Trophoblast cell (in vitro differentiated cells and primary cell): ENCODE measurements at regions not wholly inside any gene's neighbourhood (a gene's known extent, or its start where the extent isn't known, plus 50 kb on each side); places are given as distances from the start of the nearest gene placed in this dataset.
A peak's percentile ranks its signal among the peaks of the same experiment; 100 is the strongest.

ENCODE experiments used
- DNase-seq, 2 donors: peaks; one replicate each; pipeline ENCODE4 v3.0.0-alpha.2; 2016
- H2AFZ ChIP-seq: 2 replicates; pipeline ENCODE4 v1.6.1; 2013; ENCODE audit warnings: low read length, moderate library complexity, mild to moderate bottlenecking; ENCODE audit not compliant: insufficient read depth, poor library complexity
- H2AK5ac ChIP-seq: 2 replicates; pipeline ENCODE4 v1.6.1; 2013; ENCODE audit warnings: mild to moderate bottlenecking, low read length
- H2BK120ac ChIP-seq: 2 replicates; pipeline ENCODE4 v1.6.1; 2013; ENCODE audit warnings: low read length, mild to moderate bottlenecking, moderate library complexity; ENCODE audit not compliant: insufficient read depth, poor library complexity
- H2BK12ac ChIP-seq: 2 replicates; pipeline ENCODE4 v1.6.1; 2013; ENCODE audit warnings: mild to moderate bottlenecking, low read length, moderate library complexity
- H2BK5ac ChIP-seq: 2 replicates; pipeline ENCODE4 v1.6.1; 2013; ENCODE audit warnings: low read length, low read depth, moderate library complexity, mild to moderate bottlenecking; ENCODE audit not compliant: poor library complexity
- H3K14ac ChIP-seq: 2 replicates; pipeline ENCODE4 v1.6.1; 2013; ENCODE audit warnings: mild to moderate bottlenecking, low read length
- H3K18ac ChIP-seq: 2 replicates; pipeline ENCODE4 v1.6.1; 2013; ENCODE audit warnings: mild to moderate bottlenecking, low read length
- H3K23ac ChIP-seq: 2 replicates; pipeline ENCODE4 v1.6.1; 2013; ENCODE audit warnings: low read length
- H3K27ac ChIP-seq: 2 replicates; pipeline ENCODE4 v1.5.1; 2013; ENCODE audit warnings: low read depth, mild to moderate bottlenecking, inconsistent platforms, low read length, moderate library complexity
- H3K27me3 ChIP-seq: 2 replicates; pipeline ENCODE4 v1.6.1; 2013; ENCODE audit warnings: inconsistent platforms, mild to moderate bottlenecking, low read length, moderate library complexity; ENCODE audit not compliant: insufficient read depth
- H3K36me3 ChIP-seq, 2 experiments: 1 replicate in 1 of 2; 2 replicates in 1 of 2; pipeline ENCODE4 v1.6.1; 2013; ENCODE audit warnings: low read length in 2 of 2, mild to moderate bottlenecking in 2 of 2, moderate library complexity in 1 of 2; ENCODE audit not compliant: insufficient read depth in 2 of 2, control insufficient read depth in 1 of 2
- H3K4ac ChIP-seq: 2 replicates; pipeline ENCODE4 v1.6.1; 2013; ENCODE audit warnings: low read depth, mild to moderate bottlenecking, low read length, moderate library complexity
- H3K4me1 ChIP-seq, 2 experiments: 1 replicate in 1 of 2; 2 replicates in 1 of 2; pipeline ENCODE4 v1.6.1; 2013; ENCODE audit warnings: low read length in 2 of 2, mild to moderate bottlenecking in 2 of 2, moderate library complexity in 1 of 2; ENCODE audit not compliant: insufficient read depth in 2 of 2, control insufficient read depth in 1 of 2
- H3K4me2 ChIP-seq: 2 replicates; pipeline ENCODE4 v1.6.1; 2013; ENCODE audit warnings: inconsistent platforms, mild to moderate bottlenecking, low read length, moderate library complexity
- H3K4me3 ChIP-seq: 2 replicates; pipeline ENCODE4 v1.5.1; 2013; ENCODE audit warnings: mild to moderate bottlenecking, low read depth, low read length, inconsistent platforms
- H3K79me1 ChIP-seq: one replicate; pipeline ENCODE4 v1.6.1; 2013; ENCODE audit warnings: low read length
- H3K79me2 ChIP-seq: 2 replicates; pipeline ENCODE4 v1.6.1; 2013; ENCODE audit warnings: low read length, mild to moderate bottlenecking; ENCODE audit not compliant: control insufficient read depth, insufficient read depth, poor library complexity
- H3K9ac ChIP-seq: 2 replicates; pipeline ENCODE4 v1.6.1; 2013; ENCODE audit warnings: mild to moderate bottlenecking, low read length
- H3K9me3 ChIP-seq: 2 replicates; pipeline ENCODE4 v1.6.1; 2013; ENCODE audit warnings: low read depth, mild to moderate bottlenecking, control low read depth, inconsistent platforms, low read length; ENCODE audit not compliant: insufficient read depth
- H4K12ac ChIP-seq: 2 replicates; pipeline ENCODE4 v1.6.1; 2013; ENCODE audit warnings: low read depth, mild to moderate bottlenecking, low read length, moderate library complexity
- H4K8ac ChIP-seq: 2 replicates; pipeline ENCODE4 v1.6.1; 2013; ENCODE audit warnings: low read depth, mild to moderate bottlenecking, low read length, moderate library complexity
- H4K91ac ChIP-seq: one replicate; pipeline ENCODE4 v1.6.1; 2013; ENCODE audit warnings: low read depth, mild to moderate bottlenecking, low read length, moderate library complexity
- WGBS: extraction: QIAGEN DNeasy Blood & Tissue Kit; methylation state at CpG from one replicate; pipeline ENCODE4 v1.1.7; 2013; ENCODE audit warnings: missing lambda C conversion rate; ENCODE audit not compliant: insufficient read length, insufficient coverage; ENCODE audit errors: extremely low coverage; 5-methylcytosine and 5-hydroxymethylcytosine counted together

DNA sequence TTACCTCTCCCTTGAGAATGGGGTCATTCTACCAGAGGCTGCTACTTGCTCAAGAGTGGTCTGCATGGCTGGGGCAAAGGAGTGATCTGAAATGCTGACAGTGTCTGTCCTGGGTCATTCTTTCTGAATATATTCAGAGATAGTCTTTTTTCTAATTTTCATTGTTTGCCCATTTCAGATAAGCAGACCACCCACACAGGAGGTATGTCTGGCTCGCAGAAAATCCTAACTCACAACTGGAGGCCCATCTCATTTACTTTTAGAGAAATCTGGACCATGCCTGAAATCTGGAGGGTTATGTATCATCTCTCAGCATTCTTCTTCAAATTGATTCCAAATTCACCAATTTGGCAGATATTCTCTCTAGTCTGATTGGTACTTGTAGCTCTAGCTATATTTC is 227.6 kb downstream of the SEC61B start:
- Histone ChIP-seq H4K12ac (no peak overlapping the region), H2AK5ac (no peak overlapping the region), H3K4ac (no peak overlapping the region), H3K9ac (no peak overlapping the region), H3K36me3 (no peaks in the 10 kb centered on the region), H4K91ac (no peak overlapping the region), H3K79me2 (no peaks in the 10 kb centered on the region), H4K8ac (no peak overlapping the region), H3K14ac (no peak overlapping the region), H3K18ac (no peak overlapping the region), H3K27me3 (no peaks in the 10 kb centered on the region), H2BK12ac (no peak overlapping the region), H3K23ac (no peak overlapping the region), H3K27ac (no peak overlapping the region), H3K4me3 (no peak overlapping the region), H3K9me3 (no peaks in the 10 kb centered on the region), H3K4me1 (peaks cover 9 to 10% of the 10 kb centered on the region in 2 experiments), H2BK5ac (no peak overlapping the region), H2AFZ (no peak overlapping the region), H3K79me1 (peaks cover 3% of the 10 kb centered on the region), H2BK120ac (no peak overlapping the region), H3K4me2 (no peak overlapping the region)
- WGBS = no CpG with 5 or more reads among the region's 1 CpG
- DNase-seq = peak; percentile 7 to 64

GRCh38 chr9:99451112-99451606 is 229.1 kb downstream of the SEC61B start:
- Histone ChIP-seq H3K79me1 (peaks cover 3% of the 10 kb centered on the region), H2AK5ac (no peak overlapping the region), H3K4ac (no peak overlapping the region), H3K18ac (no peak overlapping the region), H3K14ac (peak overlapping the region; percentile 53), H4K91ac (no peak overlapping the region), H3K27me3 (no peaks in the 10 kb centered on the region), H4K12ac (no peak overlapping the region), H3K27ac (no peak overlapping the region), H2BK12ac (peak overlapping the region; percentile 30), H2BK120ac (peak overlapping the region; percentile 66), H3K9ac (no peak overlapping the region), H3K4me2 (no peak overlapping the region), H2AFZ (peak overlapping the region; percentile 60), H3K23ac (no peak overlapping the region), H3K4me1 (peaks cover 4 to 6% of the 10 kb centered on the region in 2 experiments), H3K9me3 (no peaks in the 10 kb centered on the region), H3K36me3 (no peaks in the 10 kb centered on the region), H3K4me3 (peak overlapping the region; percentile 11), H4K8ac (no peak overlapping the region), H2BK5ac (no peak overlapping the region), H3K79me2 (no peaks in the 10 kb centered on the region)
- DNase-seq = peak; percentile 85 to 94
- no CpG with 5 or more reads among the region's 4 CpGs for WGBS

DNA sequence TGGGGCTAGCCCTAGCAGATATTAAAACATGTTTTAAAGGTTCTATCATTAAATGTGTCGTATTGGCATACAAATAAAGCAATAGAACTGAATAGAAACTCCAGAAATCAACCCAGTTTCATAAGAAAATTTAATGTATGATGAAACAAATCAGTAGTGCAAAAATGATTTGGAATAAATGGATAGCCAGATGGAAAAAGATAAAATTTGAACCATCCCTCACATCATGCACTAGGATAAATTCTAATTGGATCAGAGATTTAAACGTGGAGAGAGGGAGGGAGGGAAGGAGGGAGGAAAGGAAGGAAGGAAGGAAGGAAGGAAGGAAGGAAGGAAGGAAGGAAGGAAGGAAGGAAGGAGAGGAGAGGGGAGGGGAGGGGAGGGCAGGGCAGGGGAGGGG is 235.3 kb downstream of the SEC61B start:
- no peak overlapping the region for H2AFZ ChIP-seq
- H3K9me3 ChIP-seq = peaks cover 3% of the 10 kb centered on the region
- no peak overlapping the region for H3K4me2 ChIP-seq
- H3K79me2 ChIP-seq = no peaks in the 10 kb centered on the region
- no peak overlapping the region for H4K8ac ChIP-seq
- H3K14ac ChIP-seq = no peak overlapping the region
- H3K4ac ChIP-seq = no peak overlapping the region
- no peak overlapping the region for H4K12ac ChIP-seq
- no peaks in the 10 kb centered on the region for H3K79me1 ChIP-seq
- no peak overlapping the region for H3K23ac ChIP-seq
- H3K36me3 ChIP-seq = no peaks in the 10 kb centered on the region
- WGBS = no CpG with 5 or more reads among the region's 2 CpGs
- H3K4me3 ChIP-seq = no peak overlapping the region
- no peak overlapping the region for H3K18ac ChIP-seq
- H3K9ac ChIP-seq = no peak overlapping the region
- H4K91ac ChIP-seq = no peak overlapping the region
- H2BK120ac ChIP-seq = no peak overlapping the region
- no peak overlapping the region for H2BK12ac ChIP-seq
- no peaks in the 10 kb centered on the region for H3K4me1 ChIP-seq
- no peak overlapping the region for H3K27ac ChIP-seq
- no peak overlapping the region for H2BK5ac ChIP-seq
- H3K27me3 ChIP-seq = no peaks in the 10 kb centered on the region
- no peak for DNase-seq
- no peak overlapping the region for H2AK5ac ChIP-seq

- no peak overlapping the region for H2AK5ac ChIP-seq
- H3K4me3 ChIP-seq = no peak overlapping the region
- no peaks in the 10 kb centered on the region for H3K79me1 ChIP-seq
- no peak overlapping the region for H4K8ac ChIP-seq
- H3K4me1 ChIP-seq = no peaks in the 10 kb centered on the region
- no CpG with 5 or more reads among the region's 1 CpG for WGBS
- no peak overlapping the region for H2AFZ ChIP-seq
- no peak overlapping the region for H2BK120ac ChIP-seq
- H4K12ac ChIP-seq = no peak overlapping the region
- no peaks in the 10 kb centered on the region for H3K27me3 ChIP-seq
- H3K9ac ChIP-seq = no peak overlapping the region
- no peak overlapping the region for H3K27ac ChIP-seq
- H3K79me2 ChIP-seq = no peaks in the 10 kb centered on the region
- no peaks in the 10 kb centered on the region for H3K36me3 ChIP-seq
- no peak overlapping the region for H3K23ac ChIP-seq
- no peak for DNase-seq
- no peak overlapping the region for H2BK5ac ChIP-seq
- H3K9me3 ChIP-seq = peaks cover 3% of the 10 kb centered on the region
- no peak overlapping the region for H3K4ac ChIP-seq
- no peak overlapping the region for H3K18ac ChIP-seq
- no peak overlapping the region for H4K91ac ChIP-seq
- H3K4me2 ChIP-seq = no peak overlapping the region
- no peak overlapping the region for H3K14ac ChIP-seq
- no peak overlapping the region for H2BK12ac ChIP-seq
Observed at GRCh38 chr9:99457981-99458380, 235.9 kb downstream of the SEC61B start.
